Lower lobe of right lung (tissue), 2 donors: ENCODE measurements at regions not wholly inside any gene's neighbourhood (a gene's known extent, or its start where the extent isn't known, plus 50 kb on each side); places are given as distances from the start of the nearest gene placed in this dataset.

Source experiments
- ATAC-seq, 2 donors: fragments of 200-7000 bp; cut with Tn5 transposase; one replicate each; pipeline ENCODE4 v1.9.1; 2020 to 2022; ENCODE audit warnings: mild to moderate bottlenecking in 2 of 2, moderate library complexity in 2 of 2
- DNase-seq: peaks from one replicate; pipeline ENCODE4 v3.0.0-alpha.2; 2020
- H3K27ac ChIP-seq: fragments of 200-600 bp; one replicate; pipeline ENCODE4 v1.8.0; 2022
- H3K27me3 ChIP-seq: fragments of 200-600 bp; one replicate; pipeline ENCODE4 v1.8.0; 2022; ENCODE audit warnings: low read depth
- H3K36me3 ChIP-seq: fragments of 200-600 bp; one replicate; pipeline ENCODE4 v1.8.0; 2022; ENCODE audit warnings: mild to moderate bottlenecking
- H3K4me1 ChIP-seq: fragments of 200-600 bp; one replicate; pipeline ENCODE4 v1.8.0; 2022
- H3K4me3 ChIP-seq: fragments of 200-600 bp; one replicate; pipeline ENCODE4 v1.8.0; 2022; ENCODE audit warnings: mild to moderate bottlenecking
- H3K9me3 ChIP-seq: fragments of 200-600 bp; one replicate; pipeline ENCODE4 v1.8.0; 2022
- intact Hi-C: fragments of 100-400 bp; cut with DNase I; formaldehyde crosslinking; loops from one replicate; pipeline ENCODE4 v1.11.0; 2022
- TF ChIP-seq, protein P1 (sequence below): fragments of 200-600 bp; IDR thresholded peaks from one replicate; pipeline ENCODE4 v1.8.0; 2022; ENCODE audit warnings: antibody characterized with exemption, mild to moderate bottlenecking
- donor health status: DM: no; HTN: yes; CAD: no; lungs with severe emphysema.

DNA sequence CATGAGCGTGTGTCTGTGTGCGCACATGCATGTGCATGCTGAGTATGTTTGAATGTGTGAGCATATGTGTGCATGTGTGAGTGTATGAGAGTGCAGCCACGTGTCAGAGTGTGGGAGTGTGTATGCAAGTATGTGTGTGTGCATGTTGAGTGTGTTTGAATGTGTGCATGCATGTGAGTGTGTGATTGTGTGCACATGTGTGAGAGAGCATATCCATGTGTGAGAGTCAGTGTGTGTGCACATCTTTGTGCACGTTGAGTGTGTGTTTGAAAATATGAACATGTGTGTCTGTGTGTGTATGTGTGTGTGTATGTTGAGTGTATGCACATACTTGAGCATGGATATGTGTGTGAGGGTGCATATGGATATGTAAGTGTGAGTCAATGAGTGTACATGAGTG, 730.8 kb downstream of the VRK1 start:
- Histone ChIP-seq H3K4me1 (no peaks in the 10 kb centered on the region), H3K27ac (no peak overlapping the region), H3K27me3 (no peaks in the 10 kb centered on the region), H3K36me3 (no peaks in the 10 kb centered on the region), H3K4me3 (no peak overlapping the region), H3K9me3 (no peaks in the 10 kb centered on the region)
- TF ChIP-seq, protein P1, sequence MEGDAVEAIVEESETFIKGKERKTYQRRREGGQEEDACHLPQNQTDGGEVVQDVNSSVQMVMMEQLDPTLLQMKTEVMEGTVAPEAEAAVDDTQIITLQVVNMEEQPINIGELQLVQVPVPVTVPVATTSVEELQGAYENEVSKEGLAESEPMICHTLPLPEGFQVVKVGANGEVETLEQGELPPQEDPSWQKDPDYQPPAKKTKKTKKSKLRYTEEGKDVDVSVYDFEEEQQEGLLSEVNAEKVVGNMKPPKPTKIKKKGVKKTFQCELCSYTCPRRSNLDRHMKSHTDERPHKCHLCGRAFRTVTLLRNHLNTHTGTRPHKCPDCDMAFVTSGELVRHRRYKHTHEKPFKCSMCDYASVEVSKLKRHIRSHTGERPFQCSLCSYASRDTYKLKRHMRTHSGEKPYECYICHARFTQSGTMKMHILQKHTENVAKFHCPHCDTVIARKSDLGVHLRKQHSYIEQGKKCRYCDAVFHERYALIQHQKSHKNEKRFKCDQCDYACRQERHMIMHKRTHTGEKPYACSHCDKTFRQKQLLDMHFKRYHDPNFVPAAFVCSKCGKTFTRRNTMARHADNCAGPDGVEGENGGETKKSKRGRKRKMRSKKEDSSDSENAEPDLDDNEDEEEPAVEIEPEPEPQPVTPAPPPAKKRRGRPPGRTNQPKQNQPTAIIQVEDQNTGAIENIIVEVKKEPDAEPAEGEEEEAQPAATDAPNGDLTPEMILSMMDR, result no peak
- intact Hi-C loops, result no loop called here
- ATAC-seq, result peak in 1 of 2 donors; percentile 9
- DNase-seq, result no peak

DNA sequence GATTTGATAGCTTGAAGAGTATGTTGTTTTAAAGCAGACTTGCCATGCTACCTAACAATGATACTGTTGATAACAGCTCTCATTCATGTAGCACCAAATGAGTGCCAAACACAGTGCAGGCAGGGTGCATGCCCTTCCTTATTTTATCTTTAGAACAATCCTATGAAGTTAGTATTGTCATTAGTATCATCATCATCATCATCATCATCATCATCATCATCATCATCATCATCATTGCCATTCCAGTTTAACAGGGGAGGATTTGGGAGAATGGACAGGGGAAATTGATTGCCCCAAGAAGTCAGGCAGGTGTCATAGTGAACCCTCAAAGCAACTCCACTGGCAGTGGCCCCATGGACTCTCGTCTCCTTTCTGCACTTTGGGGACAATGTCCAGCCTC, 734.9 kb downstream of the VRK1 start:
- Histone ChIP-seq H3K4me3 (no peak overlapping the region), H3K27me3 (no peaks in the 10 kb centered on the region), H3K9me3 (no peaks in the 10 kb centered on the region), H3K36me3 (no peaks in the 10 kb centered on the region), H3K4me1 (no peaks in the 10 kb centered on the region), H3K27ac (no peak overlapping the region)
- ATAC-seq (no peak), DNase-seq (no peak)
- TF ChIP-seq, protein P1, result no peak
- intact Hi-C loops, result no loop called here

DNA sequence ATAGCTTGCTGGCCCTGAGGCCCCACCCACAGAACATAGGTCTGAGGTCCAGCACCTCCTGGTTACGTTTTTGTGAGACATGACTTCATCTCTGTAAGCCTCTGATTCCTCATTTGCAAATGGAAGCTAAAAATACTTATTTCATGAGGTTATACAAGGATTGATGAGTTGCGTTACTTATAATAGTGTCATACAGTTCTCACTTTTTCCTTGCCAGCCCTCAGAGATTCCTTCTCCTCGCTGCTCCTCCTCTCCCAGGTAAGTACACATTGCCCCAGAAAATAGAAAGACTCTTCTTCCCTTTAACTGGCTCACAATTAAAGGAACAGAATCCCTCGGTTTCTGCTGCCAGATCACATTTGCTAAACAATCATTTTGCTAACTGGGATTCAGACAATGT, 739.2 kb downstream of the VRK1 start:
- no peaks in the 10 kb centered on the region for H3K4me1 ChIP-seq
- no peaks in the 10 kb centered on the region for H3K27me3 ChIP-seq
- H3K9me3 ChIP-seq, result no peaks in the 10 kb centered on the region
- intact Hi-C loops, result no loop called here
- H3K4me3 ChIP-seq, result no peak overlapping the region
- no peak overlapping the region for H3K27ac ChIP-seq
- DNase-seq (no peak), ATAC-seq (no peak)
- TF ChIP-seq, protein P1, result no peak
- H3K36me3 ChIP-seq, result no peaks in the 10 kb centered on the region

DNA sequence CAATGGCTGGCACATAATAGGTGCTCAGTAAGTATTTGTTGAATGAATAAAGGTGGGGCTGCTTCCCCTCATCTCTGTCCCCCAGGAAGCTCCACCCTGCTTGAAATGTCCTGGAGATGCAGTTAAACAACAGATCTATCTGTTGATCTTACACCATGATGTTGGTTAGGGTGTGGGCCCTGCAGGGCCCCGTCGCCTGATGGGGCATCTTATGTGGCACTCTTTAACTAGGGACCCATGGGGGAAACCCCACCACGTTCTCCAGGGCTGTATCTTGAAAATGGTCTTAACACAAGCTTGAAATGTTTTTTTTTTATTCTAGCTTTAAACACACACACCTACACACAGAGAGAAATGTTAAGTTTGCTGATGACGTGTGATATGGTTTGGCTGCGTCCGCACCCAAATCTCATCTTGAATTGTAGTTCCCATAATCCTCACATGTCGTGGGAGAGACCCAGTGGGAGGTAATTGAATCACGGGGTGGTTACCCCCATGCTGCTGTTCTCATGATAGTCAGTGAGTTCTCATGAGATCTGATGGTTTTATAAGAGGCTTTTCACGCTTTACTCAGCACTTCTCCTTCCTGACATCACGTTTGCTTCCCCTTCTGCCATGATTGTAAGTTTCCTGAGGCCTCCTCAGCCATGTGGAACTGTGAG, 741.7 kb downstream of the VRK1 start:
- Histone ChIP-seq H3K36me3 (no peaks in the 10 kb centered on the region), H3K4me3 (no peak overlapping the region), H3K27ac (no peak overlapping the region), H3K4me1 (no peaks in the 10 kb centered on the region), H3K9me3 (no peaks in the 10 kb centered on the region), H3K27me3 (no peaks in the 10 kb centered on the region)
- intact Hi-C loops, result no loop called here
- ATAC-seq (no peak), DNase-seq (no peak)
- TF ChIP-seq, protein P1, result no peak

DNA sequence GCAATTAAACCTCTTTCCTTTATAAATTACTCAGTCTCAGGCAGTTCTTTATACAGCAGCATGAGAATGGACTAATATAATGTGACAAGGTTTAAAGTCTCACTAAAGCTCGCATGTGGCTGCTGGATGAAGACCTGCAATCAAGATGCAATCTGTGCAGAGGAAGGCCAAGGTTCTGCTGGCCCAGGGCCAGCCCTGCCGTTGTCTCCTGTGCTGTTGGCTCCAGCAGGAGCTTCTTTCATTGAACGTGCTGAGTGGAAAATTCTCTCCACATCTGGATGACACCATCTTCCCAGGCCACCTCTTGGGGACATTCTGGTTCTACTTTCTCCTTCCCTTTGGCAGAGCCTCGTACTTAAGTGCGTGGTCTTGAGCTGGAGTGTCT, 742.2 kb downstream of the VRK1 start:
- no peak overlapping the region for H3K27ac ChIP-seq
- no peaks in the 10 kb centered on the region for H3K36me3 ChIP-seq
- H3K9me3 ChIP-seq, result no peaks in the 10 kb centered on the region
- ATAC-seq (no peak), DNase-seq (no peak)
- no peaks in the 10 kb centered on the region for H3K4me1 ChIP-seq
- intact Hi-C loops, result no loop called here
- no peaks in the 10 kb centered on the region for H3K27me3 ChIP-seq
- no peak overlapping the region for H3K4me3 ChIP-seq
- TF ChIP-seq, protein P1, result no peak

DNA sequence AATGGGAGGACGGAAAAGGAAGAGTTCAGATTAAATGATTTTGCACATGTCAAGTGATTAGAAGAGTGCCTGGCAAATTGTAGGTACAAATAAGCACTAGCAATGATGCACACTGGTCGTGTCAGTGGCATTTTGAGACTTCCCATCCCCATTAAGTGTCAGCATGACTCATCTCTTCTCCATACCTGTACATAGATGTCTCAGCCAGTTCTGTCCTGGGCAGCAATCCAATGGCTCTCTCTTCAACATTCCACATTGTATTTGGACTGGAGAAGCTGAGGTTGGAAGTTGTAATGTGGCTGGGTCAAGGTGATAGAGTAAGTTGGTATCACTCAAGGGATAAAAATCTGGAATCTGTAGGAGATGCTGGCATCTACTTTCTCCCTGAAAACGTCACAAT, 742.7 kb downstream of the VRK1 start:
- Histone ChIP-seq H3K4me3 (no peak overlapping the region), H3K27ac (no peak overlapping the region), H3K27me3 (no peaks in the 10 kb centered on the region), H3K36me3 (no peaks in the 10 kb centered on the region), H3K9me3 (no peaks in the 10 kb centered on the region), H3K4me1 (no peaks in the 10 kb centered on the region)
- intact Hi-C loops, result no loop called here
- ATAC-seq (no peak), DNase-seq (no peak)
- TF ChIP-seq, protein P1, result no peak
